ES-I3 (cell line): ENCODE measurements at regions not wholly inside any gene's neighbourhood (a gene's known extent, or its start where the extent isn't known, plus 50 kb on each side); places are given as distances from the start of the nearest gene placed in this dataset.

Experiments
- H3K36me3 ChIP-seq: 2 replicates; pipeline ENCODE4 v1.6.1; 2013; ENCODE audit warnings: mild to moderate bottlenecking, low read length, control low read depth, moderate library complexity; ENCODE audit not compliant: insufficient read depth
- H3K4me1 ChIP-seq: 2 replicates; pipeline ENCODE4 v1.6.1; 2013; ENCODE audit warnings: mild to moderate bottlenecking, control low read depth, low read length; ENCODE audit not compliant: insufficient read depth
- H3K9ac ChIP-seq: 2 replicates; pipeline ENCODE4 v1.6.1; 2013; ENCODE audit warnings: low read depth, mild to moderate bottlenecking, low read length, moderate library complexity
- H3K9me3 ChIP-seq: 2 replicates; pipeline ENCODE4 v1.6.1; 2013; ENCODE audit warnings: mild to moderate bottlenecking, low read length, moderate library complexity; ENCODE audit not compliant: control insufficient read depth, insufficient read depth

GRCh38 chr4:54526560-54526959 is 131.2 kb upstream of the KIT start:
- Histone ChIP-seq H3K36me3 (no peaks in the 10 kb centered on the region), H3K9ac (no peak overlapping the region), H3K9me3 (no peaks in the 10 kb centered on the region), H3K4me1 (0 out of 2 replicates have a peak, but pooled peaks cover 5% of the 10 kb centered on the region)

GRCh38 chr4:54527532-54527931 is 130.2 kb upstream of the KIT start:
- H3K9ac ChIP-seq: no peak overlapping the region
- H3K9me3 ChIP-seq: no peaks in the 10 kb centered on the region
- H3K36me3 ChIP-seq: no peaks in the 10 kb centered on the region
- 0 out of 2 replicates have a peak, but pooled peaks cover 5% of the 10 kb centered on the region for H3K4me1 ChIP-seq

DNA sequence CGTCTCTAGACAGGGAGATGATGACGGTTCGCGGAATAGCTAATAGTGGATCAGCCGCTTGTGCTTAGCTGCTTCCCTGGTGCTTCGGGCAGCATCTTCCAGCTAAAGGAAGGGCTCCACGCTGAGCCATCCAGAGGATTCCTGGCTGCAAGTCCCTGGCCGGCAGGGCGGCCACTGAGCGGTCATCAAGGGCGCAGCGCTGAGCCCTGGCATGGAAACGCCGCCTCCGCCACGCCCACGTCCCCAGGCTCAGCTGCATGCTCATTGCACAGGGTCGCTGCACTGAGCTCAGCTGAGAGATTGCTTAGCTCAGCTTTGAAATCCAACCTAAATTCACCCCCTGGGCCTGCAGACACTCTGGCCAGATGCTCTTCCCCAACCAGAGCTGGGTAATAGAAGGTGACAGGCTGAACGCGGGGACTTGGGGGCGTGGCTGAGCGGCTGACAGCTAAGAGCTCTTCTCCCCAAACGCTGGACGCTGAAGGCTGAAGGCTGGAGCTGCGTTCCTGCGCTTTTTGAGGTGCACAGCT is 118.2 kb upstream of the KIT start:
- peaks cover 8% of the 10 kb centered on the region for H3K4me1 ChIP-seq
- peak overlapping the region; percentile 33; the same call in 1 of the 2 replicates for H3K9ac ChIP-seq
- peaks cover 3% of the 10 kb centered on the region; the same call in 1 of the 2 replicates for H3K9me3 ChIP-seq
- no peaks in the 10 kb centered on the region for H3K36me3 ChIP-seq

DNA sequence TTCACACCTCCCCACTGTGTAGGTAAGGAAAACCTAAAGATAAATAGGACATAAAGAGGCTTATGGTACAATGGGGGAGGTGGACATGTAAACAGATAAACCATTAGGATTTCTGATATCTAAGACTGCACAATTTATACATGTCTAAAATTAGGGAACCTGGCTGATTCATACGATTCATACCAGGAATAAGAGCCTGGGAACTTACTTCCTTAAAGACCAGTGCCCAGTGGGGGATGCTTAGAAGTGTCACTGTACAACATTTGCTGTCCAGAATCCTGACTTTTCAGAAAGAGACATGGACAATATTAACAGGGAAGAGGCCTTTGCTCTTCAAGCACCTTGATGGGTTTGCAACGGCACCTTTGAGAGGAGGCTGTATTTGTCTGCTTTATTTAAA is 116.8 kb upstream of the KIT start:
- H3K9ac ChIP-seq: no peak overlapping the region
- no peaks in the 10 kb centered on the region for H3K36me3 ChIP-seq
- H3K9me3 ChIP-seq: no peaks in the 10 kb centered on the region; the same call in 1 of the 2 replicates
- peaks cover 8% of the 10 kb centered on the region for H3K4me1 ChIP-seq

DNA sequence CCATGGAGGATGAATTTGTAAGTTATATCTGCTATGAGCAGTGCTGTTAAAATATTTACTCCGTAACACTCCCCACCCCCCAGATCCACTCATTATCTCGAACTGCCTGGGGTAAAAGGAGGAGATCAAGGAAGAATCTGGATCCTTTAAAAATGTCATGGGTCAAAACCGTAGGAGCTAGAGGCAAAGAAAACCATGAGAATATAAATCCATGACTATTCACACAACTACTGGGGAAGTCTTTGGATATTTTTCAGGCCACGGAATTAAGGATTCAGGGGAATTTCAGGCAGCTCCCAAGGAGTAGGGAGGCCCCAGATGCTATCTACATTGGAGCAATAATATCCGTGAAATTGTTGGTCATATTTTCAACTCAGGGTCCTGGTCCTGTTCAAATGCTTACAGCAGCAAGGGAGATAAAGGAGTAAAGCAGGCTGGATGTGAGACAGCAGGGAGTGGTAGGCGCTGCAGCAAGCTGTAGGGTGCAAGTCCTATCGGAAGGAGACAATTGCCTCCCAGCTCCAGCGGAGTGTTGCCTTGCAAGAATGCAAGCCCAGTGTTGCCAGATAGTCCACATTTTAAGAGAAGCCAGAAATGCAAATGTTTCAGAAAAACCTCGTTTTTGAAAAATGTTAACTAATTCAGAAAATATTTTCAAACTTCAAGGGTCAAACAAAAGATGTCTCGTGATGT is 116.2 kb upstream of the KIT start:
- H3K9me3 ChIP-seq: no peaks in the 10 kb centered on the region; the same call in 1 of the 2 replicates
- H3K9ac ChIP-seq: no peak overlapping the region
- peaks cover 8% of the 10 kb centered on the region for H3K4me1 ChIP-seq
- H3K36me3 ChIP-seq: no peaks in the 10 kb centered on the region

- Histone ChIP-seq H3K9me3 (no peaks in the 10 kb centered on the region; the same call in 1 of the 2 replicates), H3K9ac (no peak overlapping the region), H3K36me3 (no peaks in the 10 kb centered on the region), H3K4me1 (peaks cover 8% of the 10 kb centered on the region)
Measured at GRCh38 chr4:54542119-54542438, 115.7 kb upstream of the KIT start.

GRCh38 chr4:54542540-54543041 is 115.2 kb upstream of the KIT start:
- Histone ChIP-seq H3K4me1 (peaks cover 11% of the 10 kb centered on the region), H3K9me3 (no peaks in the 10 kb centered on the region; the same call in 1 of the 2 replicates), H3K36me3 (no peaks in the 10 kb centered on the region), H3K9ac (no peak overlapping the region)

- Histone ChIP-seq H3K9me3 (no peaks in the 10 kb centered on the region; the same call in 1 of the 2 replicates), H3K36me3 (no peaks in the 10 kb centered on the region), H3K4me1 (peaks cover 16% of the 10 kb centered on the region), H3K9ac (no peak overlapping the region)
Measured at GRCh38 chr4:54543088-54543795, 114.5 kb upstream of the KIT start.

- H3K9me3 ChIP-seq: no peaks in the 10 kb centered on the region; the same call in 1 of the 2 replicates
- H3K4me1 ChIP-seq: peaks cover 16% of the 10 kb centered on the region
- H3K9ac ChIP-seq: no peak overlapping the region
- H3K36me3 ChIP-seq: no peaks in the 10 kb centered on the region
Measured at GRCh38 chr4:54545663-54546424, 111.9 kb upstream of the KIT start.

GRCh38 chr4:54547299-54548097 is 110.3 kb upstream of the KIT start:
- Histone ChIP-seq H3K9ac (no peak overlapping the region), H3K9me3 (no peaks in the 10 kb centered on the region; the same call in 1 of the 2 replicates), H3K4me1 (peaks cover 10% of the 10 kb centered on the region), H3K36me3 (no peaks in the 10 kb centered on the region)

DNA sequence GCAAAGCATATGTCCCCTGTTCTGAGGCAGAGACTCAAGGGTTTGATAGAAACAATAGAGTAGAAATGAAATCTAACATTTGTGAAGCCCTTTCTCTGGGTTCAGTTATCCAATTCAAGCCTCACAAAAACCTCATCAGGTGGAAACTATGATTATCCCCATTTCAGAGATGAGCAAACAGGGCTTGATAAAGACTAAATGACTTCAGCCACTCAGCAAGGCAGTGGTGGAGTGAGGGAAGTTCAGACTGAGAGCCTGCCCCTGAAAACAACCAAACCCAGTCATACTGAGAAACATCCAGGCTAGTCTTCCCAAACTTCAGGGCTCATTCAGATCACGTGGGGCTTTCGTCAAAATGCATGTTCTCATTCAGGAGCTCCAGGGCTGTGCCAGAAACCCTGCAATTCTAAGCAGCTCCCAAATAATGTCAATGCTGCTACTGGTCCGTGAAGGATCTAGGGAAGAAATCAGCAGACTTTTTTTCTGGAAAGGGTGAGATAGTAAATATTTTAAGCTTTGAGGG is 109.6 kb upstream of the KIT start:
- Histone ChIP-seq H3K9me3 (no peaks in the 10 kb centered on the region; the same call in 1 of the 2 replicates), H3K9ac (no peak overlapping the region), H3K4me1 (peaks cover 8% of the 10 kb centered on the region)

GRCh38 chr4:54548831-54549460 is 108.8 kb upstream of the KIT start:
- H3K36me3 ChIP-seq: no peaks in the 10 kb centered on the region
- H3K4me1 ChIP-seq: peaks cover 8% of the 10 kb centered on the region
- H3K9me3 ChIP-seq: no peaks in the 10 kb centered on the region; the same call in 1 of the 2 replicates
- H3K9ac ChIP-seq: no peak overlapping the region

More for the DNA sequence above, 109.6 kb upstream of the KIT start:
- H3K36me3 ChIP-seq: no peaks in the 10 kb centered on the region
